ENCODE measurements at regions not wholly inside any gene's neighbourhood (a gene's known extent, or its start where the extent isn't known, plus 50 kb on each side); places are given as distances from the start of the nearest gene placed in this dataset.

- Histone ChIP-seq H3K27ac (peak overlapping the region in 16 of 21 experiments; percentile 2 to 79 (median 40)), H3K4me3 (no peak overlapping the region)
Measured at GRCh38 chr20:3312940-3313682, 74.1 kb upstream of the SLC4A11 start.

- Histone ChIP-seq H3K4me3 (no peak overlapping the region), H3K27ac (peak overlapping the region in 2 of 21 experiments; percentile 49 to 65)
Measured at GRCh38 chr20:3311623-3312022, 72.6 kb upstream of the SLC4A11 start.

DNA sequence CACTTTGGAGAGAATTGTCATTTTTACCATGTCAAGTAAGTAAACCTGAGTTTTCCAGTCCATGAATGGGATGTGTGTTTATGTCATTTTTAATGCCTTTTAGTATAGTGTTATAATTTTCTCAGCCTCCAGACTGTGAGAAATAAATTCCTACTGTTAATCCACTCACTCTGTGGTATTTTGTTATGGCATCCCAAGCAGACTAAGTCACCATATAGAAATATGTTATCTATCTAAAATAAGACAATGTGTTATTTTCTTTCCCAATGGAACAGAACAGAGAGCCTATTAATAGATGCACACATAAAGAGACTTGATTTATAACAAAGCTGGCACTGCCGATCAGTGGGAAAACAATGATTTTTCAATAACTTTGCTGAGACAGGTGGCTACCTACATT lies 70.2 kb upstream of the SLC4A11 start:
- Histone ChIP-seq H3K4me3 (no peak overlapping the region), H3K27ac (no peak overlapping the region)

DNA sequence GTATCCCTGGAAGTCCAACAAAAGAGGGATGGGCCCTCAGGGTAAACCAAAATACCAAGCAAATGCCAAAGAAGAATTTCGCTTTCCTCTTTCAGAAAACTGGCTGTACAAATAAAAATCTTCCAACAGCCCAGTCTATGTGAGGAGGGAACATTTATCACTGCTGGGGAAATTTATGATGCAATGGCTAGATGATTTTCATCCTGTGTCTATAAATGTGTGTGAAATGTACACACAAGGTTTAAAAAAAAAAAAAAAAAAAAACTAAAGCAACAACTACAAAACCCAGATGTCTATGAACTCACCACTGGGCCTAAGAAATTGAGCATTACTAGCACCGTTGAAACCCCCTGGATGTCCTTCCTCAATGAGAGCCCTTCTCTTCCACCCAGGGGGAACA lies 68.7 kb upstream of the SLC4A11 start:
- H3K4me3 ChIP-seq, result no peak overlapping the region
- peak overlapping the region in 4 of 21 experiments; percentile 20 to 47 (median 34) for H3K27ac ChIP-seq

DNA sequence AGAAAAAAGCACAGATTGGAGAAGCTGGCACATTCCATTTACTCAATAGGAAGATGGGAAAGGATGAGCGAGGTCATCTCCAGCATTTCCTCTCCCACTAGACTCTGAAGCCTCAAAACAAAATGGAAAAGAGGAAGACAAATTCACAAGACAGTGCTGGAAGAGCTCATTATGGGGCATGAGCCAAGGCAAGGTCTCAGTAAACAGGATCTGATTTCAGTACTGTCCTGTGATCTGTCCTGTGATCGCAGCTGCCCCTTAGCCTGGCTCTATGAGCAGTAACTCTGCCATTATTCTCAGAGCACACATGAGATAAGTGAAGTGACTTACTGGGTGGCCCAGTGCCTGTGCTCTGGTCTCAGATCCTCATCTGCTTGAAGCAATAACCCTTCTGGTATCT lies 68.1 kb upstream of the SLC4A11 start:
- Histone ChIP-seq H3K27ac (peak overlapping the region in 4 of 21 experiments; percentile 20 to 59 (median 36)), H3K4me3 (no peak overlapping the region)

DNA sequence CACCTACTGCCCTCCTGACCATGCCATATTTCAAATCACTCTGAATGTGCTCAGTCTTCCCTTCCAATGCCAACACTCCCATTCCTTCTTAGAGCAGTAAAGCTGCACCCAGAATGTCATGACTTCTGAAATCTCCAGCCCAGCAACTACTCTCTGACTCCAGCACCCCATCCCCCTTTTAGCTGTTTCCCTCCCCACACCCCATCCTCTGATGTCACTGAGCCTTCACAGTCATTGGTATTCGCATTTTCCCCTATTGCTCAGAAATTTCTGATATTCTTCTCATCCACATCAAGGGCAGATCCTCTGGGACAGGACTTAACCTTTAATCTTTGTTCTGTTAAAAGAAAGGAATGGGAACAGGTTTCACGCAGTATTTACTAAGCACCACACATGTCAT lies 67.1 kb upstream of the SLC4A11 start:
- no peak overlapping the region for H3K4me3 ChIP-seq
- H3K27ac ChIP-seq, result peak overlapping the region in 1 of 21 experiments; percentile 59

GRCh38 chr20:3304456-3304855 lies 65.5 kb upstream of the SLC4A11 start:
- Histone ChIP-seq H3K27ac (no peak overlapping the region), H3K4me3 (no peak overlapping the region)

GRCh38 chr20:3297079-3297378 lies 58.0 kb upstream of the SLC4A11 start:
- no peak overlapping the region for H3K27ac ChIP-seq
- H3K4me3 ChIP-seq, result no peak overlapping the region

DNA sequence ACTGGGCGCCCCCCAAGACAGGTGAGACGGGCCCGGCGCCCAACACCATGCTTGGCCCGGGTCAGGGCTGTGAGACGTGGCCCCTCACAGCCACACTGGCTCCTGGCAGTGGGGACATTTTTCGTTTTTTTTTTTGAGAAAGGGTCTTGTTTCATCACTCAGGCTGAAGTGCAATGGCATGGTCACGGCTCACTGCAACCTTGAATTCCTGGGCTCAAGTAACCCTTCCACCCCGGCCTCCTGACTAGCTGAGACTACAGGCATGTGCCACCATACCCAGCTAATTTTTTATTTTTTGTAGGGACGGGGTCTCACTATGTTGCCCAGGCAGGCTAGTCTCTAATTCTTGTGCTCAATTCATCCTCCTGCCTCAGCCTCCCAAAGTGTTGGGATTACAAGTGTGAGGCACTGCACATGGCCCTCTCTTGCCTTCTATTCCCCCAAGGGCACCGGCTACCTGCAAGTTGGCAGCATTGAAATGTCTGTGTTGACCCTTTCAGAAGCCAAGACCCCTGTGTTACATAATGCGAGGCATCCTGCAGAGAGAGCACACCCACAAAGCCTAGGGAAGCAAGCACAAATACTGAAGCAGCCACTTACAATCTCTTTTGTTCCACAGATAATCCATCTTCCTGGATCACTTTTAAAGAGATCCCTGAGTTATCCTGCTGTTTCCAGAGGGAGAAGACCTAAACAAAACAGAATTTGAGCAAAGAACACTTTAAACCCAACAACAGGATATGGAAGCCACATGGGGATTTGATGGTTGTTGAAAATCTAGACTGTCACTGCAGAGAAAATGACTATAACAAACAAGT lies 57.5 kb upstream of the SLC4A11 start:
- no peak overlapping the region for H3K4me3 ChIP-seq
- no peak overlapping the region for H3K27ac ChIP-seq
